NCI-H524 treated with DMSO at 0.1 percent for 48 hours (cell line): ENCODE measurements at regions not wholly inside any gene's neighbourhood (a gene's known extent, or its start where the extent isn't known, plus 50 kb on each side); places are given as distances from the start of the nearest gene placed in this dataset.
"Not testable (repeated sequence)": the region's sequence is repeated elsewhere in the genome, so short reads cannot be mapped to it uniquely, and the experiment has no call there.

Experiments
- DNase-seq: peaks from one replicate; lab custom pipeline; 2025; lab: John Stamatoyannopoulos, UW

- not testable (repeated sequence) for DNase-seq
Measured at GRCh38 chrX:76774912-76775311, 347.4 kb downstream of the MAGEE1 start.

GRCh38 chrX:76796311-76796710, 368.8 kb downstream of the MAGEE1 start:
- DNase-seq: no peak

GRCh38 chrX:76802708-76803107, 375.2 kb downstream of the MAGEE1 start:
- DNase-seq: no peak

- no peak for DNase-seq
Measured at GRCh38 chrX:76815754-76816153, 388.2 kb downstream of the MAGEE1 start.

- not testable (repeated sequence) for DNase-seq
Measured at GRCh38 chrX:76817279-76817678, 389.8 kb downstream of the MAGEE1 start.

GRCh38 chrX:76821276-76821675, 393.8 kb downstream of the MAGEE1 start:
- no peak for DNase-seq

- no peak for DNase-seq
Measured at GRCh38 chrX:76827672-76828071, 400.2 kb downstream of the MAGEE1 start.

GRCh38 chrX:76840902-76841301, 413.4 kb downstream of the MAGEE1 start:
- not testable (repeated sequence) for DNase-seq

GRCh38 chrX:76850851-76851250, 423.3 kb downstream of the MAGEE1 start:
- no peak for DNase-seq

- DNase-seq: no peak
Measured at GRCh38 chrX:76862509-76862908, 435.0 kb downstream of the MAGEE1 start.

- no peak for DNase-seq
Measured at GRCh38 chrX:76893930-76894329, 466.4 kb downstream of the MAGEE1 start.

GRCh38 chrX:76915836-76916235, 488.3 kb downstream of the MAGEE1 start:
- no peak for DNase-seq

- no peak for DNase-seq
Measured at GRCh38 chrX:76918033-76918432, 490.5 kb downstream of the MAGEE1 start.

GRCh38 chrX:76919761-76920160, 492.3 kb downstream of the MAGEE1 start:
- DNase-seq: no peak

GRCh38 chrX:76920607-76921006, 493.1 kb downstream of the MAGEE1 start:
- DNase-seq: no peak

- no peak for DNase-seq
Measured at GRCh38 chrX:76921176-76921575, 493.7 kb downstream of the MAGEE1 start.

GRCh38 chrX:76922100-76922499, 494.6 kb downstream of the MAGEE1 start:
- no peak for DNase-seq

- not testable (repeated sequence) for DNase-seq
Measured at GRCh38 chrX:76924616-76925015, 497.1 kb downstream of the MAGEE1 start.

GRCh38 chrX:76931518-76931917, 504.0 kb downstream of the MAGEE1 start:
- DNase-seq: no peak

GRCh38 chrX:76957485-76957884, 489.7 kb upstream of the FGF16 start:
- no peak for DNase-seq

- no peak for DNase-seq
Measured at GRCh38 chrX:76971393-76972376, 475.5 kb upstream of the FGF16 start.

- DNase-seq: no peak
Measured at GRCh38 chrX:76977452-76977851, 469.7 kb upstream of the FGF16 start.

- no peak for DNase-seq
Measured at GRCh38 chrX:76987381-76987780, 459.8 kb upstream of the FGF16 start.

GRCh38 chrX:76996641-76997040, 450.5 kb upstream of the FGF16 start:
- DNase-seq: no peak
